ENCODE measurements at regions not wholly inside any gene's neighbourhood (a gene's known extent, or its start where the extent isn't known, plus 50 kb on each side); places are given as distances from the start of the nearest gene placed in this dataset.

- TF ChIP-seq POLR2AphosphoS5 (IDR thresholded peaks at IDR 0.05; ENCODE audit: low read depth, low read length), result no peak
- DNase-seq (ENCODE audit: low read depth, low spot score) (no peak), ATAC-seq (no peak)
- intact Hi-C loops (cut with micrococcal nuclease; ENCODE audit: unreplicated experiment) (no loop called here), in situ Hi-C loops (cut with HindIII; ENCODE audit: low pct_unique_long_range_greater_than_20kb, low sequenced_read_pairs) (no loop called here)
- no peak overlapping the region for H3K4me3 ChIP-seq (ENCODE audit: low read depth in 2 of 2, low read length in 2 of 2)
- no TSS peak for BruUV-seq (replicated peaks)
- H3K36me3 ChIP-seq (ENCODE audit: control insufficient read depth, insufficient read depth, low read length), result no peaks in the 10 kb centered on the region
- no peaks in the 10 kb centered on the region for H3K27me3 ChIP-seq (ENCODE audit: control insufficient read depth, insufficient read depth, low read length)
- H3K4me1 ChIP-seq (ENCODE audit: control insufficient read depth, insufficient read depth, low read length), result no peaks in the 10 kb centered on the region
- no peak overlapping the region for H3K27ac ChIP-seq (ENCODE audit: low read length)
- CTCF ChIA-PET, result no interaction called here
- H3K9me3 ChIP-seq (ENCODE audit: control insufficient read depth, insufficient read depth, low read depth, low read length), result no peaks in the 10 kb centered on the region
- POLR2A ChIA-PET, result no interaction called here
These were observed 333.6 kb upstream of the FAM241A start for GRCh38 chr4:111811661-111812060.

GRCh38 chr4:111812114-111812513 lies 333.1 kb upstream of the FAM241A start:
- Histone ChIP-seq H3K36me3 (ENCODE audit: control insufficient read depth, insufficient read depth, low read length) (no peaks in the 10 kb centered on the region), H3K27me3 (ENCODE audit: control insufficient read depth, insufficient read depth, low read length) (no peaks in the 10 kb centered on the region), H3K4me1 (ENCODE audit: control insufficient read depth, insufficient read depth, low read length) (no peaks in the 10 kb centered on the region), H3K27ac (ENCODE audit: low read length) (no peak overlapping the region), H3K4me3 (ENCODE audit: low read depth in 2 of 2, low read length in 2 of 2) (no peak overlapping the region), H3K9me3 (ENCODE audit: control insufficient read depth, insufficient read depth, low read depth, low read length) (no peaks in the 10 kb centered on the region)
- ChIA-PET POLR2A (no interaction called here), CTCF (no interaction called here)
- DNase-seq (ENCODE audit: low read depth, low spot score), result no peak
- in situ Hi-C loops (cut with HindIII; ENCODE audit: low pct_unique_long_range_greater_than_20kb, low sequenced_read_pairs) (no loop called here), intact Hi-C loops (cut with micrococcal nuclease; ENCODE audit: unreplicated experiment) (no loop called here)
- BruUV-seq (replicated peaks), result no TSS peak
- no peak for ATAC-seq
- no peak for TF ChIP-seq CTCF (IDR thresholded peaks at IDR 0.05)
- no peak for TF ChIP-seq TCF7L2 (IDR thresholded peaks at IDR 0.05; ENCODE audit: low read depth, low read length)
- TF ChIP-seq REST (IDR thresholded peaks at IDR 0.05; ENCODE audit: insufficient read depth in 1 of 2, low read depth in 2 of 2, low read length in 1 of 2), result no peak
- no peak for TF ChIP-seq SIN3A (IDR thresholded peaks at IDR 0.05; ENCODE audit: borderline replicate concordance, insufficient read depth, low read depth, low read length)
- TF ChIP-seq POLR2AphosphoS5 (IDR thresholded peaks at IDR 0.05; ENCODE audit: low read depth, low read length), result no peak

- POLR2A ChIA-PET, result no interaction called here
These were observed 332.5 kb upstream of the FAM241A start for GRCh38 chr4:111812760-111813159.

More at GRCh38 chr4:111812760-111813159, 332.5 kb upstream of the FAM241A start:
- no peaks in the 10 kb centered on the region for H3K36me3 ChIP-seq (ENCODE audit: control insufficient read depth, insufficient read depth, low read length)
- ATAC-seq, result no peak
- H3K4me3 ChIP-seq (ENCODE audit: low read depth in 2 of 2, low read length in 2 of 2), result no peak overlapping the region
- BruUV-seq (replicated peaks), result no TSS peak
- intact Hi-C loops (cut with micrococcal nuclease; ENCODE audit: unreplicated experiment), result no loop called here
- TF ChIP-seq REST (IDR thresholded peaks at IDR 0.05; ENCODE audit: insufficient read depth in 1 of 2, low read depth in 2 of 2, low read length in 1 of 2), result no peak
- no peak for TF ChIP-seq TCF7L2 (IDR thresholded peaks at IDR 0.05; ENCODE audit: low read depth, low read length)
- TF ChIP-seq POLR2AphosphoS5 (IDR thresholded peaks at IDR 0.05; ENCODE audit: low read depth, low read length), result no peak
- TF ChIP-seq CTCF (IDR thresholded peaks at IDR 0.05), result no peak
- TF ChIP-seq SIN3A (IDR thresholded peaks at IDR 0.05; ENCODE audit: borderline replicate concordance, insufficient read depth, low read depth, low read length), result no peak
- no peak for DNase-seq (ENCODE audit: low read depth, low spot score)
- H3K27ac ChIP-seq (ENCODE audit: low read length), result no peak overlapping the region
- CTCF ChIA-PET, result no interaction called here
- no peaks in the 10 kb centered on the region for H3K9me3 ChIP-seq (ENCODE audit: control insufficient read depth, insufficient read depth, low read depth, low read length)
- H3K27me3 ChIP-seq (ENCODE audit: control insufficient read depth, insufficient read depth, low read length), result no peaks in the 10 kb centered on the region
- no peaks in the 10 kb centered on the region for H3K4me1 ChIP-seq (ENCODE audit: control insufficient read depth, insufficient read depth, low read length)
- in situ Hi-C loops (cut with HindIII; ENCODE audit: low pct_unique_long_range_greater_than_20kb, low sequenced_read_pairs), result no loop called here
